Epithelial cell of proximal tubule (primary cell): ENCODE measurements at regions not wholly inside any gene's neighbourhood (a gene's known extent, or its start where the extent isn't known, plus 50 kb on each side); places are given as distances from the start of the nearest gene placed in this dataset.
"Not testable (repeated sequence)": the region's sequence is repeated elsewhere in the genome, so short reads cannot be mapped to it uniquely, and the experiment has no call there.

ENCODE experiments used
- DNase-seq: peaks from one replicate; pipeline ENCODE4 v3.0.0-alpha.2; 2011; ENCODE audit warnings: low read depth
- H3K4me3 ChIP-seq: 2 replicates; pipeline ENCODE4 v1.5.1; 2011; ENCODE audit warnings: low read depth, mild to moderate bottlenecking, low read length
- CTCF ChIP-seq: conservative IDR thresholded peaks from 2 replicates; pipeline ENCODE4 v1.5.1; 2012; ENCODE audit warnings: low read depth, mild to moderate bottlenecking, low read length

GRCh38 chr6:51105357-51105756 lies 286.7 kb downstream of the TFAP2B start:
- no peak overlapping the region for H3K4me3 ChIP-seq
- no peak for DNase-seq
- no peak for TF ChIP-seq CTCF

- TF ChIP-seq CTCF = no peak
- H3K4me3 ChIP-seq = no peak overlapping the region
- no peak for DNase-seq
Measured at GRCh38 chr6:51107769-51108203, 289.1 kb downstream of the TFAP2B start.

GRCh38 chr6:51108563-51109234 lies 290.0 kb downstream of the TFAP2B start:
- H3K4me3 ChIP-seq = no peak overlapping the region
- no peak for TF ChIP-seq CTCF
- no peak for DNase-seq

GRCh38 chr6:51112731-51113130 lies 294.1 kb downstream of the TFAP2B start:
- DNase-seq = no peak

GRCh38 chr6:51116723-51117122 lies 298.1 kb downstream of the TFAP2B start:
- no peak for TF ChIP-seq CTCF
- no peak for DNase-seq
- no peak overlapping the region for H3K4me3 ChIP-seq

More at GRCh38 chr6:51112731-51113130, 294.1 kb downstream of the TFAP2B start:
- TF ChIP-seq CTCF = no peak
- no peak overlapping the region for H3K4me3 ChIP-seq

GRCh38 chr6:51118792-51119191 lies 300.1 kb downstream of the TFAP2B start:
- TF ChIP-seq CTCF = no peak
- DNase-seq = no peak
- no peak overlapping the region for H3K4me3 ChIP-seq

GRCh38 chr6:51120016-51120415 lies 301.3 kb downstream of the TFAP2B start:
- TF ChIP-seq CTCF = no peak
- no peak for DNase-seq
- H3K4me3 ChIP-seq = no peak overlapping the region

GRCh38 chr6:51121380-51121976 lies 302.8 kb downstream of the TFAP2B start:
- not testable (repeated sequence) for DNase-seq, H3K4me3 ChIP-seq
